DND-41 (cell line): ENCODE measurements at regions not wholly inside any gene's neighbourhood (a gene's known extent, or its start where the extent isn't known, plus 50 kb on each side); places are given as distances from the start of the nearest gene placed in this dataset.

Experiments
- ATAC-seq: fragments of 200-7000 bp; cut with Tn5 transposase; 3 replicates; pipeline ENCODE4 v1.9.1; 2021; ENCODE audit warnings: low read depth; ENCODE audit not compliant: insufficient read depth
- DNase-seq: peaks from one replicate; pipeline ENCODE4 v3.0.0-alpha.2; 2020
- H2AFZ ChIP-seq: 2 replicates; pipeline ENCODE4 v1.6.0; 2012; ENCODE audit warnings: low read depth, low read length
- H3K27ac ChIP-seq: 2 replicates; pipeline ENCODE4 v1.5.1; 2012; ENCODE audit warnings: low read length, inconsistent platforms
- H3K27me3 ChIP-seq: fragments of 200-600 bp; sonication (generic); 2 replicates; pipeline ENCODE4 v1.6.0; 2012; ENCODE audit warnings: low read length, mild to moderate bottlenecking, inconsistent platforms; ENCODE audit not compliant: insufficient read depth, poor library complexity
- H3K36me3 ChIP-seq: 2 replicates; pipeline ENCODE4 v1.5.1; 2012; ENCODE audit warnings: low read length, inconsistent platforms; ENCODE audit not compliant: insufficient read depth
- H3K4me1 ChIP-seq: 2 replicates; pipeline ENCODE4 v1.5.1; 2012; ENCODE audit warnings: mild to moderate bottlenecking, low read length; ENCODE audit not compliant: insufficient read depth
- H3K4me2 ChIP-seq: 2 replicates; pipeline ENCODE4 v1.6.0; 2012; ENCODE audit warnings: mild to moderate bottlenecking, moderate library complexity, low read length, inconsistent platforms; ENCODE audit not compliant: insufficient read depth
- H3K4me3 ChIP-seq, 2 experiments: fragments of 200-600 bp in 1 of 2; shearing (Covaris generic) in 1 of 2; 2 replicates each; pipeline ENCODE4 v1.5.1; 2012 to 2016; ENCODE audit warnings: inconsistent platforms in 2 of 2, low read length in 2 of 2, mild to moderate bottlenecking in 2 of 2, low read depth in 1 of 2, moderate library complexity in 1 of 2
- H3K79me2 ChIP-seq: 2 replicates; pipeline ENCODE4 v1.6.0; 2012; ENCODE audit warnings: low read length, inconsistent platforms; ENCODE audit not compliant: insufficient read depth
- H3K9ac ChIP-seq: 2 replicates; pipeline ENCODE4 v1.6.0; 2012; ENCODE audit warnings: low read depth, mild to moderate bottlenecking, inconsistent platforms, low read length, moderate library complexity
- H3K9me3 ChIP-seq: 2 replicates; pipeline ENCODE4 v1.5.1; 2012; ENCODE audit warnings: low read length, moderate library complexity, mild to moderate bottlenecking, inconsistent platforms; ENCODE audit not compliant: insufficient read depth, severe bottlenecking
- H4K20me1 ChIP-seq: 2 replicates; pipeline ENCODE4 v1.6.0; 2012; ENCODE audit warnings: low read length; ENCODE audit not compliant: insufficient read depth
- EZH2 ChIP-seq: IDR thresholded peaks from 3 replicates; pipeline ENCODE4 v1.6.1; 2012; ENCODE audit warnings: borderline replicate concordance, low read depth, mild to moderate bottlenecking, moderate library complexity, low read length, inconsistent platforms; ENCODE audit not compliant: severe bottlenecking
- TF ChIP-seq, protein P1 (sequence below): IDR thresholded peaks from 2 replicates; pipeline ENCODE4 v1.5.1; 2012; ENCODE audit warnings: borderline replicate concordance, low read length, moderate library complexity, mild to moderate bottlenecking; ENCODE audit not compliant: poor library complexity, severe bottlenecking; ENCODE audit errors: extremely low read depth

DNA sequence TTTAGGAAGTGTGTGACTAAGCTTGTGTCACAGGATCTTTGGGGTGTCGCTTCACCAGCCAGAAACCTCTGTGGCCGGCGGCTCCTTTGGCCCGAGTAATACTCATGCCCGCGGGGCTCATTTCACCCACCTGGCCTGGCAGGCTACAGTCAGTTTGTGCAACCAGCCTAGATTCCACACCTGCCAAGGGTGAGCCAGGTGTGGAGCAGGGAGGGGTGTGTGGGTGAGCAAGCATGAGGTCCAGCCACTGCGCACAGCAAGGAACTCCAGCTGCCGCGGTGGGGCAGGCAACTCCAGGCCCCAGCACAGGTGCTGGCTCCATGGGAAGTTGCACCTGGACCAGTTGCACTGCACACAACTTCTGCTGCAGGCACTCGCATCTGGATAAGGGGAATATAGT lies 462.3 kb upstream of the LRFN5 start:
- TF ChIP-seq, protein P1, sequence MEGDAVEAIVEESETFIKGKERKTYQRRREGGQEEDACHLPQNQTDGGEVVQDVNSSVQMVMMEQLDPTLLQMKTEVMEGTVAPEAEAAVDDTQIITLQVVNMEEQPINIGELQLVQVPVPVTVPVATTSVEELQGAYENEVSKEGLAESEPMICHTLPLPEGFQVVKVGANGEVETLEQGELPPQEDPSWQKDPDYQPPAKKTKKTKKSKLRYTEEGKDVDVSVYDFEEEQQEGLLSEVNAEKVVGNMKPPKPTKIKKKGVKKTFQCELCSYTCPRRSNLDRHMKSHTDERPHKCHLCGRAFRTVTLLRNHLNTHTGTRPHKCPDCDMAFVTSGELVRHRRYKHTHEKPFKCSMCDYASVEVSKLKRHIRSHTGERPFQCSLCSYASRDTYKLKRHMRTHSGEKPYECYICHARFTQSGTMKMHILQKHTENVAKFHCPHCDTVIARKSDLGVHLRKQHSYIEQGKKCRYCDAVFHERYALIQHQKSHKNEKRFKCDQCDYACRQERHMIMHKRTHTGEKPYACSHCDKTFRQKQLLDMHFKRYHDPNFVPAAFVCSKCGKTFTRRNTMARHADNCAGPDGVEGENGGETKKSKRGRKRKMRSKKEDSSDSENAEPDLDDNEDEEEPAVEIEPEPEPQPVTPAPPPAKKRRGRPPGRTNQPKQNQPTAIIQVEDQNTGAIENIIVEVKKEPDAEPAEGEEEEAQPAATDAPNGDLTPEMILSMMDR = no peak
- no peak for TF ChIP-seq EZH2
- Histone ChIP-seq H2AFZ (no peak overlapping the region), H3K36me3 (no peaks in the 10 kb centered on the region), H3K79me2 (no peaks in the 10 kb centered on the region), H3K9me3 (peaks cover 4% of the 10 kb centered on the region), H3K4me2 (no peak overlapping the region), H4K20me1 (no peaks in the 10 kb centered on the region), H3K4me1 (no peaks in the 10 kb centered on the region), H3K4me3 (no peak overlapping the region), H3K27me3 (no peaks in the 10 kb centered on the region), H3K27ac (no peak overlapping the region), H3K9ac (no peak overlapping the region)
- ATAC-seq (no peak), DNase-seq (no peak)

DNA sequence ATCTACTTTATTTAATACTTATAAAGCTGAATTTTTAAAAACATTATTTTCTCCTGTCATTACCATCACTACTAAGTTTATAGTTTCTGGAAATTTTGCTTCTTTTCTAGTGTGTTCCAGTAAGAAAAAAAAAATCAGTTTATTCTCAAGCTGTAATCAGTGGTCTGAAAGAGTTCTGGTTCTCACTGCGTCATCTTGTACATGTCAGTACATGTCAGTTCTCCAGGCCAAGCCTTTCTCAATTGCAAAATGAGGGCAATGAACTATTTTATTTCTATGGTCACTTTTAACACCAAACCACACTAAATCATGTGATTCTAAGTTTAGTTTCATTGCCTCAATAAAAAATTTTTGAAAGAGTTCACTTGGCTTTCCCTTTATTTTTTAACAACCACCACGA lies 468.9 kb upstream of the LRFN5 start:
- no peaks in the 10 kb centered on the region for H3K4me1 ChIP-seq
- no peaks in the 10 kb centered on the region for H4K20me1 ChIP-seq
- no peaks in the 10 kb centered on the region for H3K79me2 ChIP-seq
- ATAC-seq = no peak
- TF ChIP-seq, protein P1 = no peak
- no peak for TF ChIP-seq EZH2
- no peak overlapping the region for H3K27ac ChIP-seq
- no peaks in the 10 kb centered on the region for H3K36me3 ChIP-seq
- no peak overlapping the region for H3K4me2 ChIP-seq
- DNase-seq = no peak
- no peak overlapping the region for H2AFZ ChIP-seq
- H3K27me3 ChIP-seq = no peaks in the 10 kb centered on the region
- no peak overlapping the region for H3K4me3 ChIP-seq
- H3K9ac ChIP-seq = no peak overlapping the region
- H3K9me3 ChIP-seq = no peaks in the 10 kb centered on the region

- H3K27me3 ChIP-seq = no peaks in the 10 kb centered on the region
- TF ChIP-seq, protein P1 = no peak
- no peak for TF ChIP-seq EZH2
- H4K20me1 ChIP-seq = no peaks in the 10 kb centered on the region
- no peak overlapping the region for H3K27ac ChIP-seq
- no peaks in the 10 kb centered on the region for H3K9me3 ChIP-seq
- H3K4me3 ChIP-seq = no peak overlapping the region
- no peaks in the 10 kb centered on the region for H3K36me3 ChIP-seq
- no peak for DNase-seq
- ATAC-seq = no peak
- no peaks in the 10 kb centered on the region for H3K79me2 ChIP-seq
- H2AFZ ChIP-seq = no peak overlapping the region
- no peaks in the 10 kb centered on the region for H3K4me1 ChIP-seq
- no peak overlapping the region for H3K9ac ChIP-seq
- H3K4me2 ChIP-seq = no peak overlapping the region
These were observed 476.4 kb upstream of the LRFN5 start for GRCh38 chr14:41130274-41130673.

- no peak overlapping the region for H3K27ac ChIP-seq
- no peak for TF ChIP-seq EZH2
- TF ChIP-seq, protein P1 = no peak
- no peaks in the 10 kb centered on the region for H4K20me1 ChIP-seq
- no peak for DNase-seq
- no peak overlapping the region for H3K4me3 ChIP-seq
- H2AFZ ChIP-seq = no peak overlapping the region
- ATAC-seq = no peak
- no peaks in the 10 kb centered on the region for H3K4me1 ChIP-seq
- H3K9me3 ChIP-seq = no peaks in the 10 kb centered on the region
- no peaks in the 10 kb centered on the region for H3K27me3 ChIP-seq
- no peak overlapping the region for H3K4me2 ChIP-seq
- no peak overlapping the region for H3K9ac ChIP-seq
- H3K79me2 ChIP-seq = no peaks in the 10 kb centered on the region
- H3K36me3 ChIP-seq = no peaks in the 10 kb centered on the region
These were observed 486.3 kb upstream of the LRFN5 start for GRCh38 chr14:41120402-41120801.
